ENCODE measurements at regions not wholly inside any gene's neighbourhood (a gene's known extent, or its start where the extent isn't known, plus 50 kb on each side); places are given as distances from the start of the nearest gene placed in this dataset.

GRCh38 chr12:61308220-61308619 is 952.0 kb upstream of the USP15 start:
- TF ChIP-seq EZH2 (IDR thresholded peaks at IDR 0.05; ENCODE audit: low read length) (no peak), CTCF (optimal IDR thresholded peaks at IDR 0.05 in 1 of 3, IDR thresholded peaks at IDR 0.05 in 1 of 3, conservative IDR thresholded peaks at IDR 0.05 in 1 of 3; ENCODE audit: extremely low read depth in 1 of 3, insufficient read depth in 2 of 3, low read length in 3 of 3) (no peak)
